GM23338 (cell line): ENCODE measurements at regions not wholly inside any gene's neighbourhood (a gene's known extent, or its start where the extent isn't known, plus 50 kb on each side); places are given as distances from the start of the nearest gene placed in this dataset.

Experiments
- ATAC-seq: fragments of 200-7000 bp; cut with Tn5 transposase; 3 replicates; pipeline ENCODE4 v1.9.1; 2020
- DNase-seq: peaks from one replicate; pipeline ENCODE4 v3.0.0-alpha.2; 2015; ENCODE audit warnings: low spot score
- H2AFZ ChIP-seq: fragments of 200-600 bp; sonication (generic); 2 replicates; pipeline ENCODE4 v1.8.0; 2016; ENCODE audit warnings: antibody characterized with exemption, mild to moderate bottlenecking, moderate library complexity
- H3F3A ChIP-seq: fragments of 200-600 bp; sonication (generic); replicated peaks from 2 replicates; pipeline ENCODE4 v1.8.0; 2017; ENCODE audit warnings: antibody characterized with exemption, mixed run types, low read depth
- H3K27ac ChIP-seq: fragments of 200-600 bp; sonication (generic); 2 replicates; pipeline ENCODE4 v1.6.1; 2016; ENCODE audit warnings: low read depth
- H3K27me3 ChIP-seq: fragments of 200-600 bp; sonication (generic); 2 replicates; pipeline ENCODE4 v1.8.0; 2016; ENCODE audit warnings: mild to moderate bottlenecking, mixed run types, moderate library complexity; ENCODE audit not compliant: insufficient read depth
- H3K36me3 ChIP-seq: fragments of 200-600 bp; sonication (generic); 2 replicates; pipeline ENCODE4 v1.8.0; 2016; ENCODE audit warnings: mild to moderate bottlenecking; ENCODE audit not compliant: insufficient read depth
- H3K4me1 ChIP-seq: fragments of 200-600 bp; sonication (generic); 2 replicates; pipeline ENCODE4 v1.8.0; 2016; ENCODE audit warnings: mild to moderate bottlenecking, moderate library complexity; ENCODE audit not compliant: insufficient read depth
- H3K4me2 ChIP-seq: fragments of 200-600 bp; sonication (generic); 2 replicates; pipeline ENCODE4 v1.7.1; 2017; ENCODE audit warnings: mixed run types
- H3K4me3 ChIP-seq: fragments of 200-600 bp; sonication (generic); 2 replicates; pipeline ENCODE4 v1.6.1; 2016; ENCODE audit warnings: mixed run types
- H3K79me2 ChIP-seq: fragments of 200-600 bp; sonication (generic); replicated peaks from 2 replicates; pipeline ENCODE4 v1.8.0; 2017; ENCODE audit warnings: mild to moderate bottlenecking; ENCODE audit not compliant: insufficient read depth
- H3K9me2 ChIP-seq: fragments of 200-600 bp; sonication (generic); 2 replicates; pipeline ENCODE4 v1.8.0; 2017; ENCODE audit not compliant: insufficient read depth
- H4K20me1 ChIP-seq: fragments of 200-600 bp; sonication (generic); replicated peaks from 2 replicates; pipeline ENCODE4 v1.8.0; 2017; ENCODE audit warnings: mild to moderate bottlenecking; ENCODE audit not compliant: insufficient read depth
- H3K27ac Mint-ChIP-seq: 2 replicates; pipeline ENCODE4 v1.8.0; 2020; ENCODE audit warnings: inconsistent platforms, mild to moderate bottlenecking, moderate library complexity, mixed read lengths
- H3K27me3 Mint-ChIP-seq: 3 replicates; pipeline ENCODE4 v1.8.0; 2022; ENCODE audit warnings: low read depth, mild to moderate bottlenecking, moderate library complexity, mixed read lengths, inconsistent platforms; ENCODE audit not compliant: insufficient read depth, poor library complexity
- H3K36me3 Mint-ChIP-seq: 3 replicates; pipeline ENCODE4 v1.8.0; 2021; ENCODE audit warnings: low read depth, mild to moderate bottlenecking, inconsistent platforms, moderate library complexity, mixed read lengths
- H3K4me1 Mint-ChIP-seq: 3 replicates; pipeline ENCODE4 v1.8.0; 2020; ENCODE audit warnings: mild to moderate bottlenecking, inconsistent platforms, mixed read lengths
- H3K4me3 Mint-ChIP-seq: 3 replicates; pipeline ENCODE4 v1.8.0; 2021; ENCODE audit warnings: moderate library complexity, mild to moderate bottlenecking, inconsistent platforms, mixed read lengths
- H3K9me3 Mint-ChIP-seq: 3 replicates; pipeline ENCODE4 v1.8.0; 2020; ENCODE audit warnings: moderate library complexity, mild to moderate bottlenecking, inconsistent platforms, mixed read lengths
- CREB1 ChIP-seq: fragments of 250-450 bp; sonication (Bioruptor Pico); IDR thresholded peaks from 2 replicates; pipeline ENCODE4 v1.5.0; 2020; ENCODE audit warnings: low read depth, mild to moderate bottlenecking, moderate library complexity
- EZH2 ChIP-seq: fragments of 200-600 bp; sonication (generic); IDR thresholded peaks from one replicate; pipeline ENCODE4 v1.8.0; 2017; ENCODE audit warnings: antibody characterized with exemption, mild to moderate bottlenecking, low read depth; ENCODE audit not compliant: unreplicated experiment
- EZH2phosphoT487 ChIP-seq: fragments of 200-600 bp; sonication (generic); IDR thresholded peaks from one replicate; pipeline ENCODE4 v1.8.1; 2018; ENCODE audit warnings: antibody characterized with exemption; ENCODE audit not compliant: unreplicated experiment
- JUNB ChIP-seq: IDR thresholded peaks from one replicate; pipeline ENCODE4 v1.6.1; 2016; ENCODE audit warnings: antibody characterized with exemption; ENCODE audit not compliant: unreplicated experiment
- POLR2AphosphoS5 ChIP-seq: IDR thresholded peaks from 2 replicates; pipeline ENCODE4 v1.6.1; 2016; ENCODE audit warnings: antibody characterized with exemption, low read depth
- STAT1 ChIP-seq: IDR thresholded peaks from one replicate; pipeline ENCODE4 v1.6.1; 2016; ENCODE audit warnings: antibody characterized with exemption; ENCODE audit not compliant: unreplicated experiment
- ZNF331 ChIP-seq: fragments of 250-450 bp; sonication (Bioruptor Pico); IDR thresholded peaks from 2 replicates; pipeline ENCODE4 v1.5.0; 2020; ENCODE audit warnings: low read depth, mild to moderate bottlenecking, moderate library complexity
- TF ChIP-seq, protein P1 (sequence below): fragments of 250-450 bp; sonication (Bioruptor Pico); IDR thresholded peaks from 2 replicates; pipeline ENCODE4 v1.5.0; 2020; ENCODE audit warnings: mild to moderate bottlenecking, moderate library complexity
- TF ChIP-seq, protein P2 (sequence below): IDR thresholded peaks from 2 replicates; pipeline ENCODE4 v1.6.1; 2016; ENCODE audit warnings: antibody characterized with exemption
- TF ChIP-seq, protein P3 (sequence below): IDR thresholded peaks from one replicate; pipeline ENCODE4 v1.6.1; 2018; ENCODE audit warnings: antibody characterized with exemption; ENCODE audit not compliant: unreplicated experiment
- TF ChIP-seq, protein P4 (sequence below), 2 experiments: fragments of 200-600 bp in 1 of 2; sonication (generic) in 1 of 2; conservative IDR thresholded peaks; 2 replicates each; pipeline versions ENCODE4 v1.5.1 to v1.6.1; 2016 to 2017; ENCODE audit warnings: antibody characterized with exemption in 2 of 2, low read depth in 2 of 2, mild to moderate bottlenecking in 2 of 2, moderate library complexity in 1 of 2

DNA sequence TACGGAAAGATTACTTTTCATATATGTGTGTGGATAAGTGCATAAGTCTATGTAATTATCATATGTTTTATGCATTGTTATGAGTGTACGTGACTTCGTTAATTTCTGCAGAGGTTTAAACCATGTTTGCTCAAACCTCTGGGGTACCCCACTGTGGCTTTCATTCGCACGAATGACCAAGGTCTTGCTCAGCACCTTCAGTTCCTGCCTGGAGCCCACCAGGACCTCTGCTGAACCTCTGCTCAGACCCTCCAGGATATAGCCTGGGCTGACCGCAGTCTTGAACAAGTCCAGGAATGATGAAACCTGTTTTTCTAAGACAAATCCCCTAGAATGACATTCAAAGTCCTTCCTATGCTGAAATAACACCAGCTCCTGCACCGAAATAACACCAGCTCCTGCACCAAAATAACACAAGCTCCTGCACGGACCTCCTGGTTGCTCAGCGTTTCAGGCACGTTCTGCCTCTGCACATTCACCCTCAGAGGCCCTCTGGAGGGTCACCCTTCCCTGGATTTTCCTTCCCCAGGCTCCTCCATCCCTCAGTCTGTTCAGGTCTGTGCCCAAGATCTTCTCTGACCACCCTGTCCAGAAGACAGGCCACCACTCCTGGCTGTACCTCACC lies 99.7 kb upstream of the BOD1 start (continued):
- TF ChIP-seq JUNB (no peak), ZNF331 (CRISPR knock-in tag) (no peak)
- TF ChIP-seq, protein P1, sequence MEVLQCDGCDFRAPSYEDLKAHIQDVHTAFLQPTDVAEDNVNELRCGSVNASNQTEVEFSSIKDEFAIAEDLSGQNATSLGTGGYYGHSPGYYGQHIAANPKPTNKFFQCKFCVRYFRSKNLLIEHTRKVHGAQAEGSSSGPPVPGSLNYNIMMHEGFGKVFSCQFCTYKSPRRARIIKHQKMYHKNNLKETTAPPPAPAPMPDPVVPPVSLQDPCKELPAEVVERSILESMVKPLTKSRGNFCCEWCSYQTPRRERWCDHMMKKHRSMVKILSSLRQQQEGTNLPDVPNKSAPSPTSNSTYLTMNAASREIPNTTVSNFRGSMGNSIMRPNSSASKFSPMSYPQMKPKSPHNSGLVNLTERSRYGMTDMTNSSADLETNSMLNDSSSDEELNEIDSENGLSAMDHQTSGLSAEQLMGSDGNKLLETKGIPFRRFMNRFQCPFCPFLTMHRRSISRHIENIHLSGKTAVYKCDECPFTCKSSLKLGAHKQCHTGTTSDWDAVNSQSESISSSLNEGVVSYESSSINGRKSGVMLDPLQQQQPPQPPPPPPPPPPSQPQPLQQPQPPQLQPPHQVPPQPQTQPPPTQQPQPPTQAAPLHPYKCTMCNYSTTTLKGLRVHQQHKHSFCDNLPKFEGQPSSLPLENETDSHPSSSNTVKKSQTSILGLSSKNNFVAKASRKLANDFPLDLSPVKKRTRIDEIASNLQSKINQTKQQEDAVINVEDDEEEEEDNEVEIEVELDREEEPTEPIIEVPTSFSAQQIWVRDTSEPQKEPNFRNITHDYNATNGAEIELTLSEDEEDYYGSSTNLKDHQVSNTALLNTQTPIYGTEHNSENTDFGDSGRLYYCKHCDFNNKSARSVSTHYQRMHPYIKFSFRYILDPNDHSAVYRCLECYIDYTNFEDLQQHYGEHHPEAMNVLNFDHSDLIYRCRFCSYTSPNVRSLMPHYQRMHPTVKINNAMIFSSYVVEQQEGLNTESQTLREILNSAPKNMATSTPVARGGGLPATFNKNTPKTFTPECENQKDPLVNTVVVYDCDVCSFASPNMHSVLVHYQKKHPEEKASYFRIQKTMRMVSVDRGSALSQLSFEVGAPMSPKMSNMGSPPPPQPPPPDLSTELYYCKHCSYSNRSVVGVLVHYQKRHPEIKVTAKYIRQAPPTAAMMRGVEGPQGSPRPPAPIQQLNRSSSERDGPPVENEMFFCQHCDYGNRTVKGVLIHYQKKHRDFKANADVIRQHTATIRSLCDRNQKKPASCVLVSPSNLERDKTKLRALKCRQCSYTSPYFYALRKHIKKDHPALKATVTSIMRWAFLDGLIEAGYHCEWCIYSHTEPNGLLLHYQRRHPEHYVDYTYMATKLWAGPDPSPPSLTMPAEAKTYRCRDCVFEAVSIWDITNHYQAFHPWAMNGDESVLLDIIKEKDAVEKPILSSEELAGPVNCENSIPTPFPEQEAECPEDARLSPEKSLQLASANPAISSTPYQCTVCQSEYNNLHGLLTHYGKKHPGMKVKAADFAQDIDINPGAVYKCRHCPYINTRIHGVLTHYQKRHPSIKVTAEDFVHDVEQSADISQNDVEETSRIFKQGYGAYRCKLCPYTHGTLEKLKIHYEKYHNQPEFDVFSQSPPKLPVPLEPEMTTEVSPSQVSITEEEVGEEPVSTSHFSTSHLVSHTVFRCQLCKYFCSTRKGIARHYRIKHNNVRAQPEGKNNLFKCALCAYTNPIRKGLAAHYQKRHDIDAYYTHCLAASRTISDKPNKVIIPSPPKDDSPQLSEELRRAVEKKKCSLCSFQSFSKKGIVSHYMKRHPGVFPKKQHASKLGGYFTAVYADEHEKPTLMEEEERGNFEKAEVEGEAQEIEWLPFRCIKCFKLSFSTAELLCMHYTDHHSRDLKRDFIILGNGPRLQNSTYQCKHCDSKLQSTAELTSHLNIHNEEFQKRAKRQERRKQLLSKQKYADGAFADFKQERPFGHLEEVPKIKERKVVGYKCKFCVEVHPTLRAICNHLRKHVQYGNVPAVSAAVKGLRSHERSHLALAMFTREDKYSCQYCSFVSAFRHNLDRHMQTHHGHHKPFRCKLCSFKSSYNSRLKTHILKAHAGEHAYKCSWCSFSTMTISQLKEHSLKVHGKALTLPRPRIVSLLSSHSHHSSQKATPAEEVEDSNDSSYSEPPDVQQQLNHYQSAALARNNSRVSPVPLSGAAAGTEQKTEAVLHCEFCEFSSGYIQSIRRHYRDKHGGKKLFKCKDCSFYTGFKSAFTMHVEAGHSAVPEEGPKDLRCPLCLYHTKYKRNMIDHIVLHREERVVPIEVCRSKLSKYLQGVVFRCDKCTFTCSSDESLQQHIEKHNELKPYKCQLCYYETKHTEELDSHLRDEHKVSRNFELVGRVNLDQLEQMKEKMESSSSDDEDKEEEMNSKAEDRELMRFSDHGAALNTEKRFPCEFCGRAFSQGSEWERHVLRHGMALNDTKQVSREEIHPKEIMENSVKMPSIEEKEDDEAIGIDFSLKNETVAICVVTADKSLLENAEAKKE = no peak
- TF ChIP-seq, protein P2, sequence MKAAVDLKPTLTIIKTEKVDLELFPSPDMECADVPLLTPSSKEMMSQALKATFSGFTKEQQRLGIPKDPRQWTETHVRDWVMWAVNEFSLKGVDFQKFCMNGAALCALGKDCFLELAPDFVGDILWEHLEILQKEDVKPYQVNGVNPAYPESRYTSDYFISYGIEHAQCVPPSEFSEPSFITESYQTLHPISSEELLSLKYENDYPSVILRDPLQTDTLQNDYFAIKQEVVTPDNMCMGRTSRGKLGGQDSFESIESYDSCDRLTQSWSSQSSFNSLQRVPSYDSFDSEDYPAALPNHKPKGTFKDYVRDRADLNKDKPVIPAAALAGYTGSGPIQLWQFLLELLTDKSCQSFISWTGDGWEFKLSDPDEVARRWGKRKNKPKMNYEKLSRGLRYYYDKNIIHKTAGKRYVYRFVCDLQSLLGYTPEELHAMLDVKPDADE = no peak

DNA sequence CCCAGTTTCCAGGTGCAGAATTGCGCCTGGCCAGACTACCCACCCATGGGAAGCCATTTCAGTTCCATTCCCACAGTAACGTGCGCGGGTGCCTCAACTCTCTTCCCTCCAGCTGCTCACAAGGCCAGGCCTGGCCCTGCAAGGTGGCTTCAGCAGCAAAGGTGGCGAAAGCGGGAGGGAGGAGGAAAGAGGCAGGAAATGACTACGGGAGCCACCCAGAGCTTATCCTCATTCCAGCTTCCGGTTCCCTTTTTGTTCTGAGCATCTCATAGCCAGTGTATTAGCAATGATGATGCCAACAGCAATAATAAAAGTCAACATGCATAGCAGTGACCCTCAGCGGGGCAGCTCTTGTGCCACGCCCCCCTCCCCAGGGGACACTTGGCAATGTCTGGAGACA lies 101.5 kb upstream of the BOD1 start:
- peaks cover 38% of the 10 kb centered on the region for H3K4me1 Mint-ChIP-seq
- no peaks in the 10 kb centered on the region for H3K9me3 Mint-ChIP-seq
- H3K27me3 Mint-ChIP-seq = peaks cover 4% of the 10 kb centered on the region

More for the DNA sequence above, 101.5 kb upstream of the BOD1 start:
- Histone ChIP-seq H3K4me1 (peaks cover 9% of the 10 kb centered on the region), H3F3A (no peaks in the 10 kb centered on the region), H3K4me2 (no peak overlapping the region), H3K4me3 (no peak overlapping the region), H4K20me1 (no peaks in the 10 kb centered on the region), H3K79me2 (no peaks in the 10 kb centered on the region), H3K36me3 (no peaks in the 10 kb centered on the region), H3K27ac (no peak overlapping the region), H3K27me3 (no peaks in the 10 kb centered on the region), H2AFZ (no peak overlapping the region), H3K9me2 (no peaks in the 10 kb centered on the region)
- no peak overlapping the region for H3K4me3 Mint-ChIP-seq
- no peak overlapping the region for H3K27ac Mint-ChIP-seq
- peak; percentile 23 for DNase-seq
- H3K36me3 Mint-ChIP-seq = no peaks in the 10 kb centered on the region
- no peak for ATAC-seq
- TF ChIP-seq CREB1 (CRISPR knock-in tag) = no peak
- no peak for TF ChIP-seq JUNB
- TF ChIP-seq, protein P3, sequence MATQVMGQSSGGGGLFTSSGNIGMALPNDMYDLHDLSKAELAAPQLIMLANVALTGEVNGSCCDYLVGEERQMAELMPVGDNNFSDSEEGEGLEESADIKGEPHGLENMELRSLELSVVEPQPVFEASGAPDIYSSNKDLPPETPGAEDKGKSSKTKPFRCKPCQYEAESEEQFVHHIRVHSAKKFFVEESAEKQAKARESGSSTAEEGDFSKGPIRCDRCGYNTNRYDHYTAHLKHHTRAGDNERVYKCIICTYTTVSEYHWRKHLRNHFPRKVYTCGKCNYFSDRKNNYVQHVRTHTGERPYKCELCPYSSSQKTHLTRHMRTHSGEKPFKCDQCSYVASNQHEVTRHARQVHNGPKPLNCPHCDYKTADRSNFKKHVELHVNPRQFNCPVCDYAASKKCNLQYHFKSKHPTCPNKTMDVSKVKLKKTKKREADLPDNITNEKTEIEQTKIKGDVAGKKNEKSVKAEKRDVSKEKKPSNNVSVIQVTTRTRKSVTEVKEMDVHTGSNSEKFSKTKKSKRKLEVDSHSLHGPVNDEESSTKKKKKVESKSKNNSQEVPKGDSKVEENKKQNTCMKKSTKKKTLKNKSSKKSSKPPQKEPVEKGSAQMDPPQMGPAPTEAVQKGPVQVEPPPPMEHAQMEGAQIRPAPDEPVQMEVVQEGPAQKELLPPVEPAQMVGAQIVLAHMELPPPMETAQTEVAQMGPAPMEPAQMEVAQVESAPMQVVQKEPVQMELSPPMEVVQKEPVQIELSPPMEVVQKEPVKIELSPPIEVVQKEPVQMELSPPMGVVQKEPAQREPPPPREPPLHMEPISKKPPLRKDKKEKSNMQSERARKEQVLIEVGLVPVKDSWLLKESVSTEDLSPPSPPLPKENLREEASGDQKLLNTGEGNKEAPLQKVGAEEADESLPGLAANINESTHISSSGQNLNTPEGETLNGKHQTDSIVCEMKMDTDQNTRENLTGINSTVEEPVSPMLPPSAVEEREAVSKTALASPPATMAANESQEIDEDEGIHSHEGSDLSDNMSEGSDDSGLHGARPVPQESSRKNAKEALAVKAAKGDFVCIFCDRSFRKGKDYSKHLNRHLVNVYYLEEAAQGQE = no peak
- TF ChIP-seq STAT1 = no peak
- no peak for TF ChIP-seq EZH2
- TF ChIP-seq EZH2phosphoT487 = no peak
- TF ChIP-seq, protein P2 = no peak
- TF ChIP-seq, protein P4, sequence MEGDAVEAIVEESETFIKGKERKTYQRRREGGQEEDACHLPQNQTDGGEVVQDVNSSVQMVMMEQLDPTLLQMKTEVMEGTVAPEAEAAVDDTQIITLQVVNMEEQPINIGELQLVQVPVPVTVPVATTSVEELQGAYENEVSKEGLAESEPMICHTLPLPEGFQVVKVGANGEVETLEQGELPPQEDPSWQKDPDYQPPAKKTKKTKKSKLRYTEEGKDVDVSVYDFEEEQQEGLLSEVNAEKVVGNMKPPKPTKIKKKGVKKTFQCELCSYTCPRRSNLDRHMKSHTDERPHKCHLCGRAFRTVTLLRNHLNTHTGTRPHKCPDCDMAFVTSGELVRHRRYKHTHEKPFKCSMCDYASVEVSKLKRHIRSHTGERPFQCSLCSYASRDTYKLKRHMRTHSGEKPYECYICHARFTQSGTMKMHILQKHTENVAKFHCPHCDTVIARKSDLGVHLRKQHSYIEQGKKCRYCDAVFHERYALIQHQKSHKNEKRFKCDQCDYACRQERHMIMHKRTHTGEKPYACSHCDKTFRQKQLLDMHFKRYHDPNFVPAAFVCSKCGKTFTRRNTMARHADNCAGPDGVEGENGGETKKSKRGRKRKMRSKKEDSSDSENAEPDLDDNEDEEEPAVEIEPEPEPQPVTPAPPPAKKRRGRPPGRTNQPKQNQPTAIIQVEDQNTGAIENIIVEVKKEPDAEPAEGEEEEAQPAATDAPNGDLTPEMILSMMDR (conservative IDR thresholded peaks at IDR 0.05; ENCODE audit: low read depth in 2 of 2) = no peak
- TF ChIP-seq POLR2AphosphoS5 = no peak
